AG04450 (cell line): ENCODE measurements at regions not wholly inside any gene's neighbourhood (a gene's known extent, or its start where the extent isn't known, plus 50 kb on each side); places are given as distances from the start of the nearest gene placed in this dataset.

ENCODE experiments used
- CTCF ChIA-PET: fragments of 300-600, 350-600 bp; formaldehyde crosslinking; extraction: SDS; loops from one replicate; lab custom pipeline; 2022; ENCODE audit warnings: antibody characterized with exemption, inconsistent platforms; lab: Charles Lee
- POLR2A ChIA-PET: fragments of 350-600 bp; formaldehyde crosslinking; extraction: SDS; loops from one replicate; lab custom pipeline; 2021; ENCODE audit warnings: antibody characterized with exemption, inconsistent platforms; lab: Yijun Ruan, JAX
- DNase-seq: peaks from one replicate; pipeline ENCODE4 v3.0.0-alpha.2; 2011; ENCODE audit warnings: low read depth, low spot score
- H3K27ac ChIP-seq: one replicate; pipeline ENCODE4 v1.5.1; 2012; ENCODE audit warnings: low read depth, low read length, control low read depth
- H3K27me3 ChIP-seq: one replicate; pipeline ENCODE4 v1.6.0; 2012; ENCODE audit warnings: low read length; ENCODE audit not compliant: control insufficient read depth, insufficient read depth
- H3K4me3 ChIP-seq: 2 replicates; pipeline ENCODE4 v1.5.1; 2011; ENCODE audit warnings: mild to moderate bottlenecking, low read depth, low read length, control low read depth
- H3K9me3 ChIP-seq: 2 replicates; pipeline ENCODE4 v1.5.1; 2012; ENCODE audit warnings: low read length; ENCODE audit not compliant: control insufficient read depth, insufficient read depth
- CTCF ChIP-seq: IDR thresholded peaks from 2 replicates; pipeline ENCODE4 v1.5.1; 2011; ENCODE audit warnings: low read depth, low read length, control low read depth, inconsistent platforms

DNA sequence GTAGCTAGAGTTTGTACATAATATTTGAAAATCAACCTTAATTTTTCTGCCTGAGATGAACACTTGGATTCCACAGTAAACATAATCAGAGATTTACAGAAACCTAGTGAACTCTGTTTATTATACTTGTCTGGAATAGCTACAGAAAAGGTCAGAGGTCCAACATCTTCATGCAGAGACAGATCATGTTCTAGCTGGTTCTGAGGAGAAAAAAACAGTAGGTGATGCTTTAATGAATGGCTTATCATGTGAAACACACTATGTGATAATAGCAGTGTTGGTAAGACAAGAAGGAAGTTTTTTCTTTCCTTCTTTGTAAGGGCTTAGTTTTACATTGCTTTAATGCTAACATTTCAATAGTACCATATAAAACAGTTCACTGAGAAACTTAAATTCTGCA is 846.4 kb upstream of the ZEB2 start:
- Histone ChIP-seq H3K27ac (no peak overlapping the region), H3K27me3 (no peaks in the 10 kb centered on the region), H3K9me3 (no peaks in the 10 kb centered on the region), H3K4me3 (no peak overlapping the region)
- ChIA-PET POLR2A (no interaction called here), CTCF (interaction anchor here (1.1 kb wide), 1 partner anchor 9 kb away, joined by 3 read pairs; no protein-coding TSS in a partner anchor)
- TF ChIP-seq CTCF: no peak
- no peak for DNase-seq

DNA sequence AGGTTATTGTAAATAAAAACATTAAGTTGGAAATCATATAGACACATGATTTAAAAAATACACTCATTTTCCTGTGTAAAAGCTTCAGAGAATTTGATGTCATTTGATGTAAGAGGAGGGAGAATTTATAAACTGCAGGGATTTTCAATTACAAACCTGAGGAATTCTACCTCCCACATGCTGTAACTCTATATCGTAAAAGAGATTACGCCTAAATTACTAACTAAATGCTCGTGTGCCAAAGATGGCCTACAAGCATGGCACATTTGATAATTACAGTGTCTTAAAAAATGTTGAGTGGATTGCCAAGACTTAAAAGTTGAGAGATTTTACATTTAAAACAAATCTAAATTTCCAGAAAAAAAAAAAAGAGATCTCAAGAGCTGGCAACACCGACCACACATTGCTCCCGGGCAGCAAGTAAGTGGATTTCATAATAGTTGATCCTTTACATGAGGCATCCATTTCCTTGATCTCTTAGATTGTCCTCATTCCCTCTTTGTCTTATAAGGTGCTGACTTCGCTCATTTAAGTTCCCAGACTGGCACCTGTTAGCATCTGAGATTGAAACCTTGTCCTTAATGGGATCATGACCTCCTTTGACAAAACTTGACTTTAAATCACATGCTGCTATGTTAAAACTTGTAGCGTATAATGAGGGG is 840.3 kb upstream of the ZEB2 start:
- Histone ChIP-seq H3K9me3 (no peaks in the 10 kb centered on the region), H3K4me3 (no peak overlapping the region), H3K27ac (no peak overlapping the region), H3K27me3 (no peaks in the 10 kb centered on the region)
- ChIA-PET POLR2A (no interaction called here), CTCF (interaction anchor here (0.7 kb wide), 2 partner anchors 11 to 1203 kb away, joined by 3 to 5 read pairs; no protein-coding TSS in a partner anchor)
- no peak for TF ChIP-seq CTCF
- no peak for DNase-seq

- no peak overlapping the region for H3K27ac ChIP-seq
- POLR2A ChIA-PET: no interaction called here
- DNase-seq: no peak
- no peaks in the 10 kb centered on the region for H3K9me3 ChIP-seq
- no peak overlapping the region for H3K4me3 ChIP-seq
- CTCF ChIA-PET: no interaction called here
- H3K27me3 ChIP-seq: no peaks in the 10 kb centered on the region
- no peak for TF ChIP-seq CTCF
Observed at GRCh38 chr2:145359561-145359960, 839.6 kb upstream of the ZEB2 start.

- Histone ChIP-seq H3K9me3 (no peaks in the 10 kb centered on the region), H3K27ac (no peak overlapping the region), H3K27me3 (no peaks in the 10 kb centered on the region), H3K4me3 (no peak overlapping the region)
- no peak for DNase-seq
- ChIA-PET CTCF (interaction anchor here (0.6 kb wide), 1 partner anchor 1177 kb away, joined by 4 read pairs; no protein-coding TSS in a partner anchor), POLR2A (no interaction called here)
- TF ChIP-seq CTCF: no peak
Observed at GRCh38 chr2:145356056-145356455, 836.1 kb upstream of the ZEB2 start.

- no peak for DNase-seq
- Histone ChIP-seq H3K27me3 (no peaks in the 10 kb centered on the region), H3K27ac (no peak overlapping the region), H3K9me3 (no peaks in the 10 kb centered on the region), H3K4me3 (no peak overlapping the region)
- no peak for TF ChIP-seq CTCF
- ChIA-PET CTCF (no interaction called here), POLR2A (no interaction called here)
Observed at GRCh38 chr2:145352484-145352883, 832.6 kb upstream of the ZEB2 start.
